ENCODE measurements at regions not wholly inside any gene's neighbourhood (a gene's known extent, or its start where the extent isn't known, plus 50 kb on each side); places are given as distances from the start of the nearest gene placed in this dataset.

- no peak for DNase-seq (ENCODE audit: low read depth)
- TF ChIP-seq CTCF (IDR thresholded peaks at IDR 0.05; ENCODE audit: insufficient read depth, low read depth, low read length): no peak
- no peak overlapping the region for H3K4me3 ChIP-seq (ENCODE audit: low read depth, low read length)
Measured at GRCh38 chr20:52751571-52751970, 220.6 kb upstream of the TSHZ2 start.

- TF ChIP-seq CTCF (IDR thresholded peaks at IDR 0.05; ENCODE audit: insufficient read depth, low read depth, low read length): no peak
- H3K4me3 ChIP-seq (ENCODE audit: low read depth, low read length): no peak overlapping the region
- DNase-seq (ENCODE audit: low read depth): no peak
Measured at GRCh38 chr20:52749938-52750337, 222.2 kb upstream of the TSHZ2 start.

- no peak for TF ChIP-seq CTCF (IDR thresholded peaks at IDR 0.05; ENCODE audit: insufficient read depth, low read depth, low read length)
- DNase-seq (ENCODE audit: low read depth): no peak
- no peak overlapping the region for H3K4me3 ChIP-seq (ENCODE audit: low read depth, low read length)
Measured at GRCh38 chr20:52748990-52749389, 223.2 kb upstream of the TSHZ2 start.

- no peak for TF ChIP-seq CTCF (IDR thresholded peaks at IDR 0.05; ENCODE audit: insufficient read depth, low read depth, low read length)
- no peak overlapping the region for H3K4me3 ChIP-seq (ENCODE audit: low read depth, low read length)
- peak; percentile 9 for DNase-seq (ENCODE audit: low read depth)
Measured at GRCh38 chr20:52748285-52748932, 223.7 kb upstream of the TSHZ2 start.

GRCh38 chr20:52747845-52748284 is 224.3 kb upstream of the TSHZ2 start:
- TF ChIP-seq CTCF (IDR thresholded peaks at IDR 0.05; ENCODE audit: insufficient read depth, low read depth, low read length): peak; percentile 36
- DNase-seq (ENCODE audit: low read depth): peak; percentile 5
- no peak overlapping the region for H3K4me3 ChIP-seq (ENCODE audit: low read depth, low read length)

GRCh38 chr20:52746770-52747169 is 225.4 kb upstream of the TSHZ2 start:
- no peak overlapping the region for H3K4me3 ChIP-seq (ENCODE audit: low read depth, low read length)
- no peak for TF ChIP-seq CTCF (IDR thresholded peaks at IDR 0.05; ENCODE audit: insufficient read depth, low read depth, low read length)
- DNase-seq (ENCODE audit: low read depth): no peak

- no peak for TF ChIP-seq CTCF (IDR thresholded peaks at IDR 0.05; ENCODE audit: insufficient read depth, low read depth, low read length)
- H3K4me3 ChIP-seq (ENCODE audit: low read depth, low read length): no peak overlapping the region
- DNase-seq (ENCODE audit: low read depth): no peak
Measured at GRCh38 chr20:52746190-52746589, 226.0 kb upstream of the TSHZ2 start.
